ENCODE measurements at regions not wholly inside any gene's neighbourhood (a gene's known extent, or its start where the extent isn't known, plus 50 kb on each side); places are given as distances from the start of the nearest gene placed in this dataset.

- TF ChIP-seq CTCF (IDR thresholded peaks at IDR 0.05): no peak
- ATAC-seq (no peak), DNase-seq (no peak)
- no peaks in the 10 kb centered on the region for H3K36me3 ChIP-seq (ENCODE audit: low read depth)
- intact Hi-C loops (cut with DNase I, micrococcal nuclease): no loop called here
- no peaks in the 10 kb centered on the region for H3K4me1 ChIP-seq (ENCODE audit: low read depth)
- no peak overlapping the region for H3K4me3 ChIP-seq
- no peaks in the 10 kb centered on the region for H3K9me3 ChIP-seq
These were observed 380.5 kb downstream of the IDS start for GRCh38 chrX:149124526-149125108.

GRCh38 chrX:149121206-149121920, 383.7 kb downstream of the IDS start:
- ATAC-seq: no peak
- intact Hi-C loops (cut with DNase I, micrococcal nuclease): no loop called here
- Histone ChIP-seq H3K36me3 (ENCODE audit: low read depth) (no peaks in the 10 kb centered on the region), H3K4me3 (no peak overlapping the region), H3K4me1 (ENCODE audit: low read depth) (no peaks in the 10 kb centered on the region), H3K9me3 (no peaks in the 10 kb centered on the region)
- no peak for TF ChIP-seq CTCF (IDR thresholded peaks at IDR 0.05)
- no peak for DNase-seq

GRCh38 chrX:149120459-149120858, 384.6 kb downstream of the IDS start:
- ATAC-seq: no peak
- Histone ChIP-seq H3K9me3 (no peaks in the 10 kb centered on the region), H3K36me3 (ENCODE audit: low read depth) (no peaks in the 10 kb centered on the region), H3K4me3 (no peak overlapping the region), H3K4me1 (ENCODE audit: low read depth) (no peaks in the 10 kb centered on the region)
- no peak for DNase-seq
- intact Hi-C loops (cut with DNase I, micrococcal nuclease): no loop called here
- no peak for TF ChIP-seq CTCF (IDR thresholded peaks at IDR 0.05)

- intact Hi-C loops (cut with DNase I, micrococcal nuclease): no loop called here
- H3K9me3 ChIP-seq: no peaks in the 10 kb centered on the region
- DNase-seq (no peak), ATAC-seq (no peak)
- H3K4me3 ChIP-seq: no peak overlapping the region
- H3K36me3 ChIP-seq (ENCODE audit: low read depth): no peaks in the 10 kb centered on the region
- no peaks in the 10 kb centered on the region for H3K4me1 ChIP-seq (ENCODE audit: low read depth)
- TF ChIP-seq CTCF (IDR thresholded peaks at IDR 0.05): no peak
These were observed 390.2 kb downstream of the IDS start for GRCh38 chrX:149114874-149115273.

- DNase-seq: peak in 1 of 3 donors; percentile 19
- intact Hi-C loops (cut with DNase I, micrococcal nuclease): no loop called here
- Histone ChIP-seq H3K4me1 (ENCODE audit: low read depth) (no peaks in the 10 kb centered on the region), H3K36me3 (ENCODE audit: low read depth) (no peaks in the 10 kb centered on the region), H3K9me3 (peaks cover 3% of the 10 kb centered on the region), H3K4me3 (no peak overlapping the region)
- no peak for TF ChIP-seq CTCF (IDR thresholded peaks at IDR 0.05)
- no peak for ATAC-seq
These were observed 391.1 kb downstream of the IDS start for GRCh38 chrX:149114001-149114400.

Measured in mucosa of descending colon (tissue), 3 donors.